HG03097 (cell line): ENCODE measurements at regions not wholly inside any gene's neighbourhood (a gene's known extent, or its start where the extent isn't known, plus 50 kb on each side); places are given as distances from the start of the nearest gene placed in this dataset.
"Not testable (repeated sequence)": the region's sequence is repeated elsewhere in the genome, so short reads cannot be mapped to it uniquely, and the experiment has no call there.

Experiments
- ATAC-seq: cut with Tn5 transposase; IDR thresholded peaks from one replicate; pipeline ENCODE4 v1.9.1; 2021; ENCODE audit not compliant: unreplicated experiment, low FRiP score

GRCh38 chr9:12318732-12319685 is 374.2 kb upstream of the TYRP1 start:
- ATAC-seq = no peak

- ATAC-seq = no peak
Observed at GRCh38 chr9:12329623-12329985, 363.6 kb upstream of the TYRP1 start.

GRCh38 chr9:12333966-12334365 is 359.2 kb upstream of the TYRP1 start:
- ATAC-seq = not testable (repeated sequence)

GRCh38 chr9:12350775-12351174 is 342.4 kb upstream of the TYRP1 start:
- no peak for ATAC-seq

- no peak for ATAC-seq
Observed at GRCh38 chr9:12351293-12352044, 341.7 kb upstream of the TYRP1 start.

- ATAC-seq = no peak
Observed at GRCh38 chr9:12352045-12352315, 341.2 kb upstream of the TYRP1 start.

GRCh38 chr9:12363439-12363838 is 329.7 kb upstream of the TYRP1 start:
- ATAC-seq = no peak

GRCh38 chr9:12368569-12368968 is 324.6 kb upstream of the TYRP1 start:
- no peak for ATAC-seq

- ATAC-seq = no peak
Observed at GRCh38 chr9:12391839-12392509, 301.2 kb upstream of the TYRP1 start.

GRCh38 chr9:12394105-12394504 is 299.1 kb upstream of the TYRP1 start:
- ATAC-seq = no peak

- ATAC-seq = no peak
Observed at GRCh38 chr9:12403721-12404120, 289.5 kb upstream of the TYRP1 start.

- ATAC-seq = no peak
Observed at GRCh38 chr9:12413986-12414385, 279.2 kb upstream of the TYRP1 start.

GRCh38 chr9:12414514-12414913 is 278.7 kb upstream of the TYRP1 start:
- no peak for ATAC-seq

GRCh38 chr9:12415361-12415760 is 277.8 kb upstream of the TYRP1 start:
- no peak for ATAC-seq

- no peak for ATAC-seq
Observed at GRCh38 chr9:12416716-12417115, 276.5 kb upstream of the TYRP1 start.

- no peak for ATAC-seq
Observed at GRCh38 chr9:12424243-12424642, 268.9 kb upstream of the TYRP1 start.

- no peak for ATAC-seq
Observed at GRCh38 chr9:12425878-12426864, 267.0 kb upstream of the TYRP1 start.

- ATAC-seq = no peak
Observed at GRCh38 chr9:12439267-12439666, 253.9 kb upstream of the TYRP1 start.

- not testable (repeated sequence) for ATAC-seq
Observed at GRCh38 chr9:12441080-12441479, 252.1 kb upstream of the TYRP1 start.

- no peak for ATAC-seq
Observed at GRCh38 chr9:12441506-12441905, 251.7 kb upstream of the TYRP1 start.
